ENCODE measurements at regions not wholly inside any gene's neighbourhood (a gene's known extent, or its start where the extent isn't known, plus 50 kb on each side); places are given as distances from the start of the nearest gene placed in this dataset.

- TF ChIP-seq CTCF (conservative IDR thresholded peaks at IDR 0.05; ENCODE audit: low read length) (no peak), EZH2phosphoT487 (IDR thresholded peaks at IDR 0.05; ENCODE audit: borderline replicate concordance) (no peak)
Observed at GRCh38 chr18:10247021-10247741, 207.3 kb upstream of the APCDD1 start.
